Activated naive CD8-positive, alpha-beta T cell treated with anti-CD3 and anti-CD28 coated beads, Interleukin-2, amount 50 U/mL, for 16 hours (primary cell): ENCODE measurements at regions not wholly inside any gene's neighbourhood (a gene's known extent, or its start where the extent isn't known, plus 50 kb on each side); places are given as distances from the start of the nearest gene placed in this dataset.

Experiments
- DNase-seq: peaks from one replicate; pipeline ENCODE4 v3.0.0-alpha.2; 2020; ENCODE audit warnings: low read depth, low spot score

- no peak for DNase-seq
Observed at GRCh38 chr16:79298894-79299799, 301.4 kb downstream of the MAF start.

GRCh38 chr16:79298476-79298875, 302.1 kb downstream of the MAF start:
- DNase-seq = no peak

GRCh38 chr16:79297805-79298204, 302.7 kb downstream of the MAF start:
- no peak for DNase-seq

GRCh38 chr16:79297296-79297695, 303.2 kb downstream of the MAF start:
- no peak for DNase-seq

- DNase-seq = no peak
Observed at GRCh38 chr16:79296491-79296890, 304.0 kb downstream of the MAF start.

- DNase-seq = no peak
Observed at GRCh38 chr16:79295746-79296145, 304.8 kb downstream of the MAF start.

GRCh38 chr16:79295162-79295561, 305.4 kb downstream of the MAF start:
- no peak for DNase-seq

GRCh38 chr16:79294568-79294967, 306.0 kb downstream of the MAF start:
- no peak for DNase-seq

- DNase-seq = no peak
Observed at GRCh38 chr16:79293836-79294460, 306.6 kb downstream of the MAF start.

- DNase-seq = no peak
Observed at GRCh38 chr16:79288066-79288465, 312.5 kb downstream of the MAF start.

- no peak for DNase-seq
Observed at GRCh38 chr16:79287424-79287917, 313.1 kb downstream of the MAF start.

- no peak for DNase-seq
Observed at GRCh38 chr16:79286646-79287423, 313.7 kb downstream of the MAF start.

- DNase-seq = no peak
Observed at GRCh38 chr16:79284766-79285165, 315.8 kb downstream of the MAF start.

GRCh38 chr16:79283578-79283977, 317.0 kb downstream of the MAF start:
- DNase-seq = no peak

GRCh38 chr16:79282806-79283205, 317.7 kb downstream of the MAF start:
- no peak for DNase-seq

GRCh38 chr16:79278506-79278905, 322.0 kb downstream of the MAF start:
- no peak for DNase-seq

GRCh38 chr16:79276501-79276900, 324.0 kb downstream of the MAF start:
- DNase-seq = no peak

- DNase-seq = no peak
Observed at GRCh38 chr16:79274264-79274663, 326.3 kb downstream of the MAF start.

GRCh38 chr16:79272141-79272577, 328.4 kb downstream of the MAF start:
- peak; percentile 5 for DNase-seq

- DNase-seq = no peak
Observed at GRCh38 chr16:79271583-79271982, 329.0 kb downstream of the MAF start.

GRCh38 chr16:79270011-79270410, 330.5 kb downstream of the MAF start:
- DNase-seq = no peak
